HG03354 (cell line): ENCODE measurements at regions not wholly inside any gene's neighbourhood (a gene's known extent, or its start where the extent isn't known, plus 50 kb on each side); places are given as distances from the start of the nearest gene placed in this dataset.

Source experiments
- ATAC-seq: cut with Tn5 transposase; IDR thresholded peaks from one replicate; pipeline ENCODE4 v1.9.1; 2021; ENCODE audit warnings: mild to moderate bottlenecking; ENCODE audit not compliant: unreplicated experiment, poor library complexity, severe bottlenecking

GRCh38 chr13:50365408-50366391, 350.5 kb downstream of the KCNRG start:
- peak; percentile 67 for ATAC-seq

DNA sequence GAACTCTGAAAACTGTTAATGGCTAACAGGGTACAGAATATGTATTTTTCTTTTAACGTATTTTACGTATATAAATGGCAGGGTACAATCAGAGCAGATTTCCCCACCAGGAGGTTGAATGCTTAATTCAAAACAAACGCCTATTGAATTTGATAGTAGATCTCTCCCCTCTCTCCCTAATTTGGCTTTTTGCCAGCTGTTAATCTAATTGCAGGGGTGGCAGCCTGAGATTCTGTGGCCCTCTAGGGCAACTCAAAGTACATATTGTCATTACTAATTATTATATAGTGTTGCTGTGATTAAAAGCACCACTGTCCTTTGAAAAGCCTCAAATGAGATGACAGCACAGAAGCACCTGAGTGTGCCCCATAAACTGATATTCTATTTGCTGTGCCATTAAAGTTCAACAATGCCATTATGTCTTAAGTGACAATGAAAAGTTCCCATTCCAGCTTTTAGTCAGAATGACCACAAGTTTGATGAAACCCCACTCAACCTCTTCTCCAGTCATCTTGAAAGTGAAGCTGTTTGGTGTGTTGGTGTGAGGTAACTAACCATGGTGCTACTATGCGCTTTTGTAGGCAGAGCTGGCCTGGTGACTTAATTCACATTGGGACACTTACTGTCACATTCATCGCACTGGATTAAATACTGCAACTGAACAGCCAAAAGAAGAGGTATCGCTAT, 351.4 kb downstream of the KCNRG start:
- ATAC-seq: peak; percentile 59

GRCh38 chr13:50369646-50370045, 354.4 kb downstream of the KCNRG start:
- ATAC-seq: no peak

DNA sequence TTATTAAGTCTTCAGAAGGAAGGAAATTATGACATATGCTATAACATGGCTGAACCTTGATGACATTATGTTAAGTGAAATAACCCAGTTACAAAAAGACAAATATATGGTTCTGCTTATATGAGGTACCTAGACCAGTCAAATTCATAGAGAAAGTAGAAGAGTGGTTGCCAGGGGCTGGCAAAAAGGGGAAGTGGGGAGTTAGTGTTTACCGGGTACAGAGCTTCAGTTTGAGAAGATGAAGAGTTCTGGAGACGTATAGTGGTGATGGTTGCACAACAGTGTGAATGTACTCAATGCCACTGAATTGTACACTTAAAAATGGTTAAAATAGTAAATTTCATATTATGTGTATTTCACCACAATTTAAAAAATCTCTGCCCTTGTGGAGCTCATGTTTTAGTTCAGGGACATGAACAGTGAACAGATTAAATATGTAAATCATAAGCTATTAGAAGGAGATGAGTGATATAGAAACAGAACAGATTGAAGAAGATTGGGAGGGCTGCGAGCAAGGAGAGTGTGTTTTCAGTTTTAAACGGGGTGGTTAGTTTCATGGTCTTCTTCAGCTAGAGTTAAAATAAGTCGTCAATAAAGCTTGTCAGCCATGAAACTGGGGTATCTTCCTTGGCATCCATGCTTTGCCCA, 355.2 kb downstream of the KCNRG start:
- peak; percentile 62 for ATAC-seq

GRCh38 chr13:50374517-50374916, 359.3 kb downstream of the KCNRG start:
- no peak for ATAC-seq

- ATAC-seq: no peak
Measured at GRCh38 chr13:50375792-50376191, 360.5 kb downstream of the KCNRG start.

DNA sequence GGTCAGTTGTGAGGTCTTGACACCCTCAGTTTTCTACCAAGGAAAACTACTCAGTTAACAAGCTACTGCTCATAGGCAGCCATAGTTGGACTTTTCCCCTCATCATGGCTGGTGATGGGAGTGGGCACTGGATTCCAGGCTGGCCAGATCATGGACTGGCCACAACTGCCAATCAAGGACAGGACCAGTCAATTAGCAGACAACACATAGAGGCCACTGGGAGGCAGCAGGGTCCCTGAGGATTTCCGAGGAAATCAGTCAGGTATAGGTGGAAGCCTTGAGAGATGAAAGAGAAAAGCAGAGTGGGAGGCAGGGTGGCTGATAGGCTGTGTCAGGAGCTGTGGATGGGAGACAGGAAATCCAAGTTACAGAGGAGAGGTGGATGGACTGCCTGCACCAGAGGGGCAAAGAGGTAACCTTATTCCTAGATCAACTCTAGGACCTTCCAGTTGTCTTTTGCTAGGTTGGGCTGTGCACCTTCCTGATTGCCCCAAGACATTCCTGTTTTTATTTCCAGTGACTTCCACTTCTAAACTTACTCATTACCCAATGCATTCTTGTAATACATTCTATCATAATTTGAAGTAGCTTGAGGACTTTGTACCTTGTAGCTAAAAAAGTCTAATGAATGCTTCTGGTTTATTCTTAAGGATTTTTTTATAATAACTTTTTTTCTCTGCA, 361.8 kb downstream of the KCNRG start:
- ATAC-seq: no peak

DNA sequence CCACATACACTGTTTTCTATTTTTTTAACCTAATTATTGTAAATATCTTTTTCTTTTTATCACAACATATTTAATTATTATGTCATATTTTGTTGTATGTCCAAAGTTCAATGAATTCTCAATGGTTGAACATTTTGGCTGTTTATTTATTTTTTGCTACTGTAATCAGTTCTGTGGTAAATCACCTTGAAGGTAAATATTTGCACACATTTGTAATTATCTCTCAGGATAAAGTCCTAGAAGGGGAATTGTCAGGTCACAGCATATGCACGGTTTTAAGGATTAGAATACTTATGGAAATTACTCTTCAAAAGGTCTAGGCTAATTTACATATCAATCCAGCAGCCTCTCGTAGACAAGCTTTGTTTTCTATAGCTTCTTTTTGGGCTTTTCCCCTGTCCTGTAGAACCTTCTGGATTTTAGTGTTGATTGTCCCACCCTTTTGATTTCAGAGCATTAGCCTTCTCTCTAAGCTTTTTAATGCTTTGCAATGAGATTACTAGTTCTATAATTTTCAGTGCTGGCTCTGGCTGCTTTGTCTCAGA, 362.6 kb downstream of the KCNRG start:
- ATAC-seq: no peak

- ATAC-seq: no peak
Measured at GRCh38 chr13:50378509-50379044, 363.3 kb downstream of the KCNRG start.

DNA sequence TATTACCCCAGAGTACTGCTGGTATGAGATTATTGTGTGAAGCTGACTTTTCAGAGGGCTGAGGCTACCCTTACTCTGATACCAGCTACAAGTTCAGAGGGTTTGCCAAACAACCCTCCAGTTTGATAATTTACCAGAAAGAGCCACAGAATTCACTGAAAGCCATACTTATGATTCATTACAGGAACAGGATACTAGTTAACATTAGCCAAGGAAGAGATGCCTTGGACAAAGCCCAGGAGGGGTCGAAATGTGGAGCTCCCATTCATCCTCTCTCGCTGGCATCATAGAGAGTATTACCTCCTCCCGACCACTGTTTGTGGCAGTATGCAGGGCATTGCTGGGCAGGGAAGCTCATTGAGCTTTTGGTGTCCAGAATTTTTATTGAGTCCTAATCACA, 364.3 kb downstream of the KCNRG start:
- no peak for ATAC-seq

- ATAC-seq: no peak
Measured at GRCh38 chr13:50380905-50381304, 365.7 kb downstream of the KCNRG start.

DNA sequence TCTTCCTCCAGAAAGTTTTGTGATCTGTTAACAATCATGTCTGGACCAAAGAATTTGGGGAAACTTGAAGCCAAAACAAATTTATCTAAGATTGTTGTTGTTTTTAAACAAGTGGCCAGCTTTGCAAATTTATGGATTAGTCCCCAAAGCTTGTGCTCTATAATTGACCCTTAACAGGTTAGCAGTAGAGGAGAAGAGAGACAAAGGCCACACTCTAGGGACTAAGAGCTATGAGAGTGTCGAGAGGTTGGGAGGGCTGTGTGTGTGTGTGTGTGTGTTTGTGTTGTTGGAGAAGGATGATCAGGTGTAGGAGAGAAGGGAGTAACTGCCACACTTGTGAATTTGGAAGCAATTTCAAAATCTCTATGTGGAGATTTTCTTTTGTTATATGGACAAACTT, 367.3 kb downstream of the KCNRG start:
- no peak for ATAC-seq

DNA sequence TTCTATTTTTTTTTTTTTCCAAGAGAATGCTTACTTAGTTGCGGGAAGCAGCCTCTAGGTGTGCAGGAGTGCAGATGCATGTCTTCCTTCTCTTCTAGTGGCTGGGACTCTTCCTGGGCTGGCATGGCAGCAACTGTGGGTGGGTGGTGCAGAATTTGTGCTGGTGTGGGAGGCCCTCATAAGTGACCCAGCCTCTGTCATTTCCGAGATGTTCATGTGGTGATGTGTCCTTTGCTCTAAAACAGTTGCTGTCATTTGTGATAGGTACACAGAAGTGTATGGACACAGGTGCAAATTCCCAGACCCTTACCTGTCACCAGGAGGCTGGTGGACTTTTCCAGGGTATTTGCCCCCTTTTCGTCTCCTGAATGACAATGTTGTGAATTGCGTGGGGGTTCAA, 367.7 kb downstream of the KCNRG start:
- ATAC-seq: no peak

- ATAC-seq: no peak
Measured at GRCh38 chr13:50384724-50385123, 369.5 kb downstream of the KCNRG start.

GRCh38 chr13:50386541-50387050, 371.4 kb downstream of the KCNRG start:
- ATAC-seq: no peak

- no peak for ATAC-seq
Measured at GRCh38 chr13:50387051-50387581, 371.9 kb downstream of the KCNRG start.

- no peak for ATAC-seq
Measured at GRCh38 chr13:50388481-50388880, 373.2 kb downstream of the KCNRG start.

GRCh38 chr13:50389726-50390125, 374.5 kb downstream of the KCNRG start:
- no peak for ATAC-seq
